ENCODE measurements at regions not wholly inside any gene's neighbourhood (a gene's known extent, or its start where the extent isn't known, plus 50 kb on each side); places are given as distances from the start of the nearest gene placed in this dataset.

DNA sequence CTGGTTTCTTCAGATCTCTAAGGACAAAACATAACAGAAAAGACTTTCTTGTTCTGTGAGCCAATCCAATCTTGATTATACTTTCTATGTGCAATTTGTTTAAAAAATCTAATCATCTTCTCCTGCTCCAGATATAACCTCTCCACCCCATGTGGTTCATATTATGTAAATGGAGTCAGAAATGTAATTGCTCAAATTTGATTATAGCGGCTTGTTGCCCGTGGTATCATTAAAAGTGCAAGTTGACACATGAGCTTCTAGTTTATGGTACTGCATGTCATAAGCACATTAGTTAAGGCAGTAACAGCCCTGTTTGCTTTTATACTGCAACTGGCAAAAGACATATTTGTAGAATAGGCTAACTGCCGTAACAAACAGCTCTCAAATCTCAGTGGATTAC lies 715.1 kb upstream of the CDH7 start:
- TF ChIP-seq SUZ12 (IDR thresholded peaks at IDR 0.05; ENCODE audit: extremely low read depth, insufficient read depth, insufficient read length) (no peak), ZNF274 (IDR thresholded peaks at IDR 0.05; ENCODE audit: low read depth, low read length) (no peak), YY1 (IDR thresholded peaks at IDR 0.05; ENCODE audit: insufficient read depth, insufficient read length) (no peak)
